NCI-H446 (cell line): ENCODE measurements at regions not wholly inside any gene's neighbourhood (a gene's known extent, or its start where the extent isn't known, plus 50 kb on each side); places are given as distances from the start of the nearest gene placed in this dataset.
"Not testable (repeated sequence)": the region's sequence is repeated elsewhere in the genome, so short reads cannot be mapped to it uniquely, and the experiment has no call there.

Source experiments
- DNase-seq, 2 experiments: peaks; one replicate each; lab custom pipeline; 2025; lab: John Stamatoyannopoulos, UW

GRCh38 chr2:82811946-82812345 lies 1647.1 kb downstream of the SUCLG1 start:
- DNase-seq = no peak

GRCh38 chr2:82803307-82803706 lies 1655.8 kb downstream of the SUCLG1 start:
- no peak for DNase-seq

GRCh38 chr2:82797469-82797868 lies 1661.6 kb downstream of the SUCLG1 start:
- no peak for DNase-seq

GRCh38 chr2:82796132-82796531 lies 1662.9 kb downstream of the SUCLG1 start:
- no peak for DNase-seq

GRCh38 chr2:82795446-82795845 lies 1663.6 kb downstream of the SUCLG1 start:
- no peak for DNase-seq

- no peak for DNase-seq
Measured at GRCh38 chr2:82793711-82794435, 1665.2 kb downstream of the SUCLG1 start.

- DNase-seq = no peak
Measured at GRCh38 chr2:82792316-82792715, 1666.8 kb downstream of the SUCLG1 start.

- no peak for DNase-seq
Measured at GRCh38 chr2:82790206-82791021, 1668.7 kb downstream of the SUCLG1 start.

- DNase-seq = no peak
Measured at GRCh38 chr2:82789851-82790205, 1669.3 kb downstream of the SUCLG1 start.

- no peak for DNase-seq
Measured at GRCh38 chr2:82781176-82781915, 1677.7 kb downstream of the SUCLG1 start.

- no peak for DNase-seq
Measured at GRCh38 chr2:82780050-82780449, 1679.0 kb downstream of the SUCLG1 start.

- DNase-seq = no peak
Measured at GRCh38 chr2:82752396-82752795, 1706.7 kb downstream of the SUCLG1 start.

- no peak for DNase-seq
Measured at GRCh38 chr2:82748653-82749052, 1710.4 kb downstream of the SUCLG1 start.

GRCh38 chr2:82740527-82740926 lies 1718.6 kb downstream of the SUCLG1 start:
- no peak for DNase-seq

- not testable (repeated sequence) for DNase-seq
Measured at GRCh38 chr2:82737965-82738364, 1721.1 kb downstream of the SUCLG1 start.

- no peak for DNase-seq
Measured at GRCh38 chr2:82735336-82735735, 1723.7 kb downstream of the SUCLG1 start.

GRCh38 chr2:82731824-82732223 lies 1727.3 kb downstream of the SUCLG1 start:
- no peak for DNase-seq

GRCh38 chr2:82730811-82731210 lies 1728.3 kb downstream of the SUCLG1 start:
- no peak for DNase-seq

- no peak for DNase-seq
Measured at GRCh38 chr2:82728090-82728489, 1731.0 kb downstream of the SUCLG1 start.

GRCh38 chr2:82708681-82709080 lies 1750.4 kb downstream of the SUCLG1 start:
- DNase-seq = no peak

- DNase-seq = no peak
Measured at GRCh38 chr2:82697231-82697630, 1761.8 kb downstream of the SUCLG1 start.

GRCh38 chr2:82694431-82694830 lies 1764.6 kb downstream of the SUCLG1 start:
- DNase-seq = no peak
